ENCODE measurements at regions not wholly inside any gene's neighbourhood (a gene's known extent, or its start where the extent isn't known, plus 50 kb on each side); places are given as distances from the start of the nearest gene placed in this dataset.
A peak's percentile ranks its signal among the peaks of the same experiment; 100 is the strongest.

- TF ChIP-seq CTCF (conservative IDR thresholded peaks at IDR 0.05; ENCODE audit: low read depth, low read length): no peak
- H3K4me3 ChIP-seq (ENCODE audit: low read length): no peak overlapping the region
- DNase-seq (ENCODE audit: low read depth): no peak
Measured at GRCh38 chr2:125185691-125186270, 1160.7 kb downstream of the CNTNAP5 start.

- no peak for TF ChIP-seq CTCF (conservative IDR thresholded peaks at IDR 0.05; ENCODE audit: low read depth, low read length)
- H3K4me3 ChIP-seq (ENCODE audit: low read length): no peak overlapping the region
- no peak for DNase-seq (ENCODE audit: low read depth)
Measured at GRCh38 chr2:125207431-125207830, 1182.3 kb downstream of the CNTNAP5 start.

- TF ChIP-seq CTCF (conservative IDR thresholded peaks at IDR 0.05; ENCODE audit: low read depth, low read length): no peak
- no peak overlapping the region for H3K4me3 ChIP-seq (ENCODE audit: low read length)
- no peak for DNase-seq (ENCODE audit: low read depth)
Measured at GRCh38 chr2:125216321-125216720, 1191.2 kb downstream of the CNTNAP5 start.

- TF ChIP-seq CTCF (conservative IDR thresholded peaks at IDR 0.05; ENCODE audit: low read depth, low read length): no peak
- no peak overlapping the region for H3K4me3 ChIP-seq (ENCODE audit: low read length)
- no peak for DNase-seq (ENCODE audit: low read depth)
Measured at GRCh38 chr2:125224188-125224587, 1199.1 kb downstream of the CNTNAP5 start.

GRCh38 chr2:125224830-125225229 is 1199.7 kb downstream of the CNTNAP5 start:
- no peak for DNase-seq (ENCODE audit: low read depth)
- no peak for TF ChIP-seq CTCF (conservative IDR thresholded peaks at IDR 0.05; ENCODE audit: low read depth, low read length)
- H3K4me3 ChIP-seq (ENCODE audit: low read length): no peak overlapping the region

- TF ChIP-seq CTCF (conservative IDR thresholded peaks at IDR 0.05; ENCODE audit: low read depth, low read length): peak; percentile 44
- DNase-seq (ENCODE audit: low read depth): no peak
- H3K4me3 ChIP-seq (ENCODE audit: low read length): no peak overlapping the region
Measured at GRCh38 chr2:125227843-125228392, 1202.8 kb downstream of the CNTNAP5 start.

- TF ChIP-seq CTCF (conservative IDR thresholded peaks at IDR 0.05; ENCODE audit: low read depth, low read length): no peak
- H3K4me3 ChIP-seq (ENCODE audit: low read length): no peak overlapping the region
- DNase-seq (ENCODE audit: low read depth): no peak
Measured at GRCh38 chr2:125240870-125241269, 1215.8 kb downstream of the CNTNAP5 start.
